ENCODE measurements at regions not wholly inside any gene's neighbourhood (a gene's known extent, or its start where the extent isn't known, plus 50 kb on each side); places are given as distances from the start of the nearest gene placed in this dataset.

DNA sequence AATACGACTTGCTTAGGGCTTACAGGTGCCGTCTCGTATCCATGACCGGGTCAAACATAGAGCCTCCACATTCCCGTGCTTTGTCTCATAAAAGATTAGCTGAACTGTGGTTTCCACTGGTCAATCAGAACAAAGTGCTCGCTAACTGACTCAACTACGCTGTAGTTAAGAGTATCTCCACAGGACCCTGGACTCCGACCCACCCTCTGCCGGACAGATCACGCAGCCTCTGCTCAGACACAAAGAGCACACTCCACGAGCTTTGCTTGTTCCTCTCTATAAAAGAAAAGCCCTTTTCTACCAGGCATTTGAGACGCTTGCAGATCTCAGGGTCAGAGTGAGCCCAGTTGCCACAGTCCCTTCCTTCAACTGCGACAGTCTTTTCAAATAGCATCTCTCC, 298.7 kb upstream of the CDH4 start:
- TF ChIP-seq, protein P1, sequence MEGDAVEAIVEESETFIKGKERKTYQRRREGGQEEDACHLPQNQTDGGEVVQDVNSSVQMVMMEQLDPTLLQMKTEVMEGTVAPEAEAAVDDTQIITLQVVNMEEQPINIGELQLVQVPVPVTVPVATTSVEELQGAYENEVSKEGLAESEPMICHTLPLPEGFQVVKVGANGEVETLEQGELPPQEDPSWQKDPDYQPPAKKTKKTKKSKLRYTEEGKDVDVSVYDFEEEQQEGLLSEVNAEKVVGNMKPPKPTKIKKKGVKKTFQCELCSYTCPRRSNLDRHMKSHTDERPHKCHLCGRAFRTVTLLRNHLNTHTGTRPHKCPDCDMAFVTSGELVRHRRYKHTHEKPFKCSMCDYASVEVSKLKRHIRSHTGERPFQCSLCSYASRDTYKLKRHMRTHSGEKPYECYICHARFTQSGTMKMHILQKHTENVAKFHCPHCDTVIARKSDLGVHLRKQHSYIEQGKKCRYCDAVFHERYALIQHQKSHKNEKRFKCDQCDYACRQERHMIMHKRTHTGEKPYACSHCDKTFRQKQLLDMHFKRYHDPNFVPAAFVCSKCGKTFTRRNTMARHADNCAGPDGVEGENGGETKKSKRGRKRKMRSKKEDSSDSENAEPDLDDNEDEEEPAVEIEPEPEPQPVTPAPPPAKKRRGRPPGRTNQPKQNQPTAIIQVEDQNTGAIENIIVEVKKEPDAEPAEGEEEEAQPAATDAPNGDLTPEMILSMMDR (IDR thresholded peaks at IDR 0.05) = no peak
- WGBS, 3 donors = 81 to 87% (median 85%) methylated on average over 13 of the region's 13 CpGs
- Histone ChIP-seq H3K9me3 (no peaks in the 10 kb centered on the region), H3K27ac (no peak overlapping the region), H3K4me3 (no peak overlapping the region), H3K4me1 (no peaks in the 10 kb centered on the region), H3K27me3 (ENCODE audit: insufficient read depth in 3 of 3, low read length in 2 of 3) (peaks cover 0 to 2% (median 0%) of the 10 kb centered on the region in 3 donors), H3K36me3 (ENCODE audit: insufficient read depth in 1 of 2, low read depth in 1 of 2) (no peaks in the 10 kb centered on the region)
- ATAC-seq (no peak), DNase-seq (no peak)
- intact Hi-C loops (cut with DNase I) = no loop called here

DNA sequence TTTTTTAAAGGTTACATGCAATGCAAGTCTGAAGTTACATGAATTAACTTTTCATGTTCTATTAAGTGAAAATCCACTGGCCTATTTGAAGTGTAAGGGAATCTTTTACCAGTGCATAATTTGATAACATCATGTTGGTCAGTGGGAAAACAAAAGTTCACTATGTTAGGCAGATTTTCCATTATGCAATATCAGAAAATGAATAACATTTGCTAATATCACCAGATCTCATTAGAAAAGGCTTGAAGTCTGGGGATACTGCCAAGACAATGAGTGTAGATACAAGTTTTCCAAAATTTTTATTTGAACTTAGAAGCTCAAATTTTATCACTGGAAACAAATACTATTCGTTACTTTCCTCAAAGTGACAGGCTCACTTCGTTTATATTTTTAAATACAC, 296.4 kb upstream of the CDH4 start:
- no peaks in the 10 kb centered on the region for H3K27me3 ChIP-seq (ENCODE audit: insufficient read depth in 3 of 3, low read length in 2 of 3)
- intact Hi-C loops (cut with DNase I) = no loop called here
- WGBS, 3 donors = 19 to 26% (median 21%) methylated on average over 2 of the region's 2 CpGs

DNA sequence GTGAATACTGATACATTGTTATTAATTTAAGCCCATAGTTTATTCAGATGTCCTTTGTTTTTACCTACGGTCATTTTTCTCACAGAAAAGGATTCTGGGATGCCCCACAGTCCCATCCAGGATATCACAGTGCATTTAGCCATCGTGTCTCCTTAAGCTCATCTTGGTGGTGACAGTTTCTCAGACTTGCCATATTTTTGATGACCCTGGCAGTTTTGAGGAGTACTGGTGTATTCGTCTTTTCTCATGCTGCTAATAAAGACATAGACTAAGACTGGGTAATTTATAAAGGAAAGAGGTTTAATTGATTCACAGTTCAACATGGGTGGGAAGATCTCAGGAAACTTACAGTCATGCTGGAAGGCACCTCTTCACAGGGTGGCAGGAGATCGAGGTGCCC, 295.9 kb upstream of the CDH4 start:
- TF ChIP-seq, protein P1 (IDR thresholded peaks at IDR 0.05) = no peak
- ATAC-seq = no peak
- no peaks in the 10 kb centered on the region for H3K27me3 ChIP-seq (ENCODE audit: insufficient read depth in 3 of 3, low read length in 2 of 3)
- H3K4me1 ChIP-seq = no peaks in the 10 kb centered on the region
- H3K4me3 ChIP-seq = no peak overlapping the region
- intact Hi-C loops (cut with DNase I) = no loop called here
- no peaks in the 10 kb centered on the region for H3K36me3 ChIP-seq (ENCODE audit: insufficient read depth in 1 of 2, low read depth in 1 of 2)
- DNase-seq = no peak
- WGBS, 3 donors = 68 to 77% (median 75%) methylated on average over 4 of the region's 4 CpGs
- no peak overlapping the region for H3K27ac ChIP-seq
- H3K9me3 ChIP-seq = no peaks in the 10 kb centered on the region

More for the DNA sequence above, 296.4 kb upstream of the CDH4 start:
- no peak for DNase-seq
- no peak overlapping the region for H3K4me3 ChIP-seq
- H3K27ac ChIP-seq = no peak overlapping the region
- H3K36me3 ChIP-seq (ENCODE audit: insufficient read depth in 1 of 2, low read depth in 1 of 2) = no peaks in the 10 kb centered on the region
- no peak for ATAC-seq
- H3K4me1 ChIP-seq = no peaks in the 10 kb centered on the region
- TF ChIP-seq, protein P1 (IDR thresholded peaks at IDR 0.05) = no peak
- H3K9me3 ChIP-seq = no peaks in the 10 kb centered on the region

DNA sequence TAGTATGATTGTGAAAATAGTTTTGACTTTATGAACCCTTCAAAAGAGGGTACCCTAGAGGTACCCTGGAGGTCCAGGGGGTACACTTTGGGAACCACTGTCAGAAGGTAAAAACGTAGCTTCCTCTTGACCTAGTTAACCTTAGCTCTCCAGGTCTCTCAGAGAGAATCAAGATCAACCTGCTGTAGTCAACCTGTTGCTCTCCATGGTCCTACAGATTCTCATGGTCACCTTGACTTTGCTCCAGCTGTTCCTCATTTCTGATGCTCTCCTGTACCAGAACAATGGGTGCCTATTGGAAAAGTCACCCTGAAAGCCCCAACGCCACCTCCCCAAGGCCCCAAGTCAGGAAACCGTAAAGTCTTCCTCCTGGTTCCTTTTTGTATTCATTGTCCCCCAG, 294.4 kb upstream of the CDH4 start:
- 81 to 87% (median 83%) methylated on average over 3 of the region's 3 CpGs for WGBS, 3 donors

DNA sequence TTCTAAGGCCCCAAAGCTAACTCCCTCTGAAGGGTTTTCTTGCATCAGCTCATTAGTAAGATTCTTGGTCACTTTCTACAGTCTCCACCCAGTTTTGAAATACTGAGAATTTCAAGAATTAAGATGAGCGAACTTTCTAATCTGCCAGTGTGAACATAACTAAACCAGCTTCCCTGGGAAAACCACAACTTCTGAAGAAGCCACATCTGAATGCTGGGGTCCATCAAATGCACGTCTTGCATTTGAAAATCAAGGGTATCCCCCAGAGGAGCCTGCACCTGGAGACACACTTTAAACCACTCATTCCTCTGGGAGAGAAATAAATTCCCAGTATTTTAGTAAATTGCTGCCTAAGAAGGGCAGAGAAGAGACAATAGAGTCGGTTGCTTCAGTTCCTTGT, 292.1 kb upstream of the CDH4 start:
- Histone ChIP-seq H3K4me1 (no peaks in the 10 kb centered on the region), H3K27me3 (ENCODE audit: insufficient read depth in 3 of 3, low read length in 2 of 3) (no peaks in the 10 kb centered on the region), H3K9me3 (no peaks in the 10 kb centered on the region), H3K4me3 (no peak overlapping the region), H3K27ac (no peak overlapping the region), H3K36me3 (ENCODE audit: insufficient read depth in 1 of 2, low read depth in 1 of 2) (no peaks in the 10 kb centered on the region)
- 61 to 67% (median 65%) methylated on average over 3 of the region's 3 CpGs for WGBS, 3 donors
- no peak for DNase-seq
- intact Hi-C loops (cut with DNase I) = no loop called here
- TF ChIP-seq, protein P1 (IDR thresholded peaks at IDR 0.05) = no peak
- ATAC-seq = no peak

More for the DNA sequence above, 294.4 kb upstream of the CDH4 start:
- intact Hi-C loops (cut with DNase I) = no loop called here
- Histone ChIP-seq H3K4me1 (no peaks in the 10 kb centered on the region), H3K4me3 (no peak overlapping the region), H3K36me3 (ENCODE audit: insufficient read depth in 1 of 2, low read depth in 1 of 2) (no peaks in the 10 kb centered on the region), H3K27ac (no peak overlapping the region), H3K9me3 (no peaks in the 10 kb centered on the region), H3K27me3 (ENCODE audit: insufficient read depth in 3 of 3, low read length in 2 of 3) (no peaks in the 10 kb centered on the region)
- DNase-seq = no peak
- TF ChIP-seq, protein P1 (IDR thresholded peaks at IDR 0.05) = no peak
- ATAC-seq = no peak
